B cell (primary cell): ENCODE measurements at regions not wholly inside any gene's neighbourhood (a gene's known extent, or its start where the extent isn't known, plus 50 kb on each side); places are given as distances from the start of the nearest gene placed in this dataset.

Experiments
- CTCF ChIP-seq: fragments of 200-600 bp; IDR thresholded peaks from one replicate; pipeline ENCODE4 v1.8.0; 2022; ENCODE audit warnings: antibody characterized with exemption, mild to moderate bottlenecking
- EZH2 ChIP-seq: IDR thresholded peaks from 2 replicates; pipeline ENCODE4 v1.6.1; 2012; ENCODE audit warnings: borderline replicate concordance, low read depth, mild to moderate bottlenecking, moderate library complexity, low read length; ENCODE audit not compliant: insufficient read depth, poor library complexity, severe bottlenecking

DNA sequence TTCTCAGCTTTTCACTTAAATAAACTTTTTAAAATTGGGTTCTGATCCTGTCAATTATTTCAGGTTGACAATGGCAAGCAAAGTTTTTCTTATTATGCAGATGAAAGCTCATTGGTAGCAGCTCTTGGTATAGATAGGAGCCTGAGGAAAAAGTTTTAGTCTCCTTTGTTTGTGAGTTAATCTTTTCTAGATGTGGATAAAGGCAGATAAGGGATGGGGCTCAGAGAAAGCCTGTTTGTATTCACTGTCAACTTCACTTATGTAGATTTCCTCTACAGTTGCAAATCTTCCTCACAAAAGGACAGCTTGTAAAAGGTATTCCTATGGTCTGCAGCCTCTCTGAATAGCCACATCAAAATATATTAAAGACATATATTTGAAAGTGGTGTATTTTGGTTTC lies 224.5 kb upstream of the SPOPL start:
- TF ChIP-seq CTCF = no peak
- no peak for TF ChIP-seq EZH2
